ENCODE measurements at regions not wholly inside any gene's neighbourhood (a gene's known extent, or its start where the extent isn't known, plus 50 kb on each side); places are given as distances from the start of the nearest gene placed in this dataset.

DNA sequence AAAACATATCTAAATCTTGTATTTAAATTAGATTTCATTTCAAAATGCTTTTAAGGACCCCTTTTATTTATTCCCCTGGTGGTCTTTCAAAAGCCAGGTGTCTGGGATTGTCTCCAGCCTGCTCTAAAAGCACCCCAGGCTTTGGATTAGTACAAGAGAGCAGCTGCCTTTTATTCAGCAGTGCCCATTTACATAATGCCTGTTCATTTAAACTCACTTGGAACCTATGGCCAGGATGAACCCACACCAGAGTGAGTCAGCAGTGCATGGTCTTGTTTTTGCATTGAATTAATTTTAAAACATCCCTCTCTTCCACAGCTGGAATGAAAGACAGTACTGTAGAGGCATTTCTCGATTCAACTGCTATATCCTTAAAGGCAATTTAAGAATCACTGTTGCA is 64.1 kb upstream of the TENM3 start:
- no peak for DNase-seq (ENCODE audit: extremely low read depth, insufficient read length)
- TF ChIP-seq, protein P1, sequence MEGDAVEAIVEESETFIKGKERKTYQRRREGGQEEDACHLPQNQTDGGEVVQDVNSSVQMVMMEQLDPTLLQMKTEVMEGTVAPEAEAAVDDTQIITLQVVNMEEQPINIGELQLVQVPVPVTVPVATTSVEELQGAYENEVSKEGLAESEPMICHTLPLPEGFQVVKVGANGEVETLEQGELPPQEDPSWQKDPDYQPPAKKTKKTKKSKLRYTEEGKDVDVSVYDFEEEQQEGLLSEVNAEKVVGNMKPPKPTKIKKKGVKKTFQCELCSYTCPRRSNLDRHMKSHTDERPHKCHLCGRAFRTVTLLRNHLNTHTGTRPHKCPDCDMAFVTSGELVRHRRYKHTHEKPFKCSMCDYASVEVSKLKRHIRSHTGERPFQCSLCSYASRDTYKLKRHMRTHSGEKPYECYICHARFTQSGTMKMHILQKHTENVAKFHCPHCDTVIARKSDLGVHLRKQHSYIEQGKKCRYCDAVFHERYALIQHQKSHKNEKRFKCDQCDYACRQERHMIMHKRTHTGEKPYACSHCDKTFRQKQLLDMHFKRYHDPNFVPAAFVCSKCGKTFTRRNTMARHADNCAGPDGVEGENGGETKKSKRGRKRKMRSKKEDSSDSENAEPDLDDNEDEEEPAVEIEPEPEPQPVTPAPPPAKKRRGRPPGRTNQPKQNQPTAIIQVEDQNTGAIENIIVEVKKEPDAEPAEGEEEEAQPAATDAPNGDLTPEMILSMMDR (IDR thresholded peaks at IDR 0.05; ENCODE audit: insufficient read depth, low read length, poor library complexity, severe bottlenecking) = no peak
- no peaks in the 10 kb centered on the region for H3K36me3 ChIP-seq (ENCODE audit: control insufficient read depth, insufficient read depth, low read length)
- no peaks in the 10 kb centered on the region for H3K27me3 ChIP-seq (replicated peaks; ENCODE audit: control insufficient read depth, insufficient read depth, low read length)
- H3K4me3 ChIP-seq (replicated peaks; ENCODE audit: low read depth, low read length) = no peak overlapping the region

DNA sequence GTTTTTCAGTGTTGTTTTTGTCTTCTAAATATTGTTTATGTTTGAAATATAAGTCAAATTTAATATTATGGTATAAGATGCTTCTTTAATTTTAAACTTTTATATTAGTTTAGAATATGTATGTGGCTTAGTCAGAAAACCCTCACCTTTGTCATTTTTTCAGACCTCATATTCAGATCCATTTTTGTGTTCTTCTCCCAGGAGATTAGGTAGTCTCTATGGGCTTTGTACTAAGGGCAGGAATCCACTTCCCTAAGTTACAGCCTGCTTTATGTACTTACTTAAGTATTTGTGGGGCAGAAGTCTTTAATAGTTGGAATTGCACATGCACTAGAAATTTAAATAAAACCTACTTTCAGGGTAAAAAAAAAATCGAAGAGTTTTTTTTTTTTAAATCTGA is 63.5 kb upstream of the TENM3 start:
- no peak for DNase-seq (ENCODE audit: extremely low read depth, insufficient read length)
- no peaks in the 10 kb centered on the region for H3K27me3 ChIP-seq (replicated peaks; ENCODE audit: control insufficient read depth, insufficient read depth, low read length)
- H3K4me3 ChIP-seq (replicated peaks; ENCODE audit: low read depth, low read length) = no peak overlapping the region
- TF ChIP-seq, protein P1 (IDR thresholded peaks at IDR 0.05; ENCODE audit: insufficient read depth, low read length, poor library complexity, severe bottlenecking) = no peak
- H3K36me3 ChIP-seq (ENCODE audit: control insufficient read depth, insufficient read depth, low read length) = no peaks in the 10 kb centered on the region

DNA sequence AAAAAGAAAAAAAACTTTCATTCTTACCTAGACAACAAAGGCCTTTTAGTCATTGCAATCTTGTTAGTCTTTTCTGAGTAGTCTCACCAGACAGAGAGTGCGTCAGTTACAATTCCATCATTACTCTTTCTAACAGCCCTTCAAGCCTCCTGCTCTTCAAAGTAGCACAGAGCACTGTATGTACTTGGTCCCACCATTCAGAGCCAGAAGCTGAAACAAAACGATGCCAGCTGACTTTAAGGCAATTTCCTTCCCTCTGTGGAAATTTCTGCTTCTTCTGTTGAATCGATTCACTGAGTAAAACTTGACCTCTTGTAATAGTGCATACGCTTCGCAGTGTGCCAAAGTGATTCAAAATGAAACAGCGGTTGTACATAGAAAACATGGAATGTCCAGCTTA is 57.7 kb upstream of the TENM3 start:
- Histone ChIP-seq H3K27me3 (replicated peaks; ENCODE audit: control insufficient read depth, insufficient read depth, low read length) (no peaks in the 10 kb centered on the region), H3K4me3 (replicated peaks; ENCODE audit: low read depth, low read length) (no peak overlapping the region), H3K36me3 (ENCODE audit: control insufficient read depth, insufficient read depth, low read length) (no peaks in the 10 kb centered on the region)
- no peak for DNase-seq (ENCODE audit: extremely low read depth, insufficient read length)
- TF ChIP-seq, protein P1 (IDR thresholded peaks at IDR 0.05; ENCODE audit: insufficient read depth, low read length, poor library complexity, severe bottlenecking) = no peak

DNA sequence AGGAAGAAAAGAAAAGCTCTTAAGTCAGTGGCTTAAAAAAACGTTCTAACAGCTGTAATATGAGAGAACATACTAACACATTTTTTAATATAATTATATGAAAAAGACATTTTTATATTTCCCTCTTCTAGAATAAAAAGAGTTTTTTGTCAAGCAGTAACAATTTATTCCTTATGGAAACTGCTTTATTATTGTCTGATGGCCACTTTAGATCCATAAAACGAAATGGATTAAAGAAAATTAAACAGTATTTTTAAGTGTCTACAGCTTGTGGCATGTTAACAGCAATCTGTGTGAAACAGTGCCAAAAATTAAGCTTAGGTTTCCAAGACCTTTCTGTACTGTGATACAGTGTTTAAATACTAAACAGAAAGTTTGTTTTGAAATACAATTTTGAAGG is 55.5 kb upstream of the TENM3 start:
- no peaks in the 10 kb centered on the region for H3K36me3 ChIP-seq (ENCODE audit: control insufficient read depth, insufficient read depth, low read length)
- no peaks in the 10 kb centered on the region for H3K27me3 ChIP-seq (replicated peaks; ENCODE audit: control insufficient read depth, insufficient read depth, low read length)
- TF ChIP-seq, protein P1 (IDR thresholded peaks at IDR 0.05; ENCODE audit: insufficient read depth, low read length, poor library complexity, severe bottlenecking) = no peak
- H3K4me3 ChIP-seq (replicated peaks; ENCODE audit: low read depth, low read length) = no peak overlapping the region
- DNase-seq (ENCODE audit: extremely low read depth, insufficient read length) = no peak

DNA sequence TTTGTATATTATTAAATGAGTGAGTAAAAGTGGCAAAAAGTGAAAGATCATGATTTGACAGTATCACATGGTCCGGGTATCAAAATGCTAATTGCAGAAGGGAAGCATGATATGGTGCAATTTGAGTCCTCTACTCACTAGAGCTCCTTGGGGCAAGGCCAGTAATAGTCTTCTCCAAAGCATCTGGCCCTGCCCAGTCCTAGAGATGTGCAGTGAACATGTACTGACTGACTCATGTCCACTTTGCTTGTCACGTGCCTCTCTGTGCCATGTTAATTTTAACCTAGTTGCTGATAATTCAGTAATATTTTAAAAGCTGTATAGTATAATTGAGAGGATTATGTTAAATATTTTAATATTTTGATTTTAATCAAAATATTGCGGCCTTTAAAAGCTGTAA is 54.6 kb upstream of the TENM3 start:
- TF ChIP-seq, protein P1 (IDR thresholded peaks at IDR 0.05; ENCODE audit: insufficient read depth, low read length, poor library complexity, severe bottlenecking) = no peak
- no peaks in the 10 kb centered on the region for H3K36me3 ChIP-seq (ENCODE audit: control insufficient read depth, insufficient read depth, low read length)
- no peaks in the 10 kb centered on the region for H3K27me3 ChIP-seq (replicated peaks; ENCODE audit: control insufficient read depth, insufficient read depth, low read length)
- no peak for DNase-seq (ENCODE audit: extremely low read depth, insufficient read length)
- no peak overlapping the region for H3K4me3 ChIP-seq (replicated peaks; ENCODE audit: low read depth, low read length)
